H1 (cell line): ENCODE measurements at regions not wholly inside any gene's neighbourhood (a gene's known extent, or its start where the extent isn't known, plus 50 kb on each side); places are given as distances from the start of the nearest gene placed in this dataset.

Source experiments
- HDAC6 ChIP-seq: IDR thresholded peaks from one replicate; pipeline ENCODE4 v1.7.1; 2012; ENCODE audit warnings: low read depth, mild to moderate bottlenecking, inconsistent platforms, low read length, moderate library complexity
- JUN ChIP-seq: IDR thresholded peaks from 2 replicates; pipeline ENCODE4 v1.6.1; 2011; ENCODE audit warnings: low read depth, mild to moderate bottlenecking, improper control_type of control experiment, low read length
- KDM4A ChIP-seq: IDR thresholded peaks from one replicate; pipeline ENCODE4 v1.7.1; 2012; ENCODE audit warnings: low read depth, mild to moderate bottlenecking, moderate library complexity, low read length, inconsistent platforms; ENCODE audit not compliant: severe bottlenecking
- POLR2AphosphoS5 ChIP-seq: IDR thresholded peaks from 2 replicates; pipeline ENCODE4 v1.6.1; 2011; ENCODE audit warnings: low read depth, low read length
- RXRA ChIP-seq: IDR thresholded peaks from 2 replicates; pipeline ENCODE4 v1.6.1; 2011; ENCODE audit warnings: low read depth, mild to moderate bottlenecking, low read length, moderate library complexity; ENCODE audit not compliant: insufficient read depth
- SP1 ChIP-seq: IDR thresholded peaks from 2 replicates; pipeline ENCODE4 v1.6.1; 2011; ENCODE audit warnings: low read depth, low read length
- ZNF274 ChIP-seq: IDR thresholded peaks from 2 replicates; pipeline ENCODE4 v1.7.0; 2012; ENCODE audit warnings: low read length, borderline replicate concordance; ENCODE audit errors: extremely low read depth

DNA sequence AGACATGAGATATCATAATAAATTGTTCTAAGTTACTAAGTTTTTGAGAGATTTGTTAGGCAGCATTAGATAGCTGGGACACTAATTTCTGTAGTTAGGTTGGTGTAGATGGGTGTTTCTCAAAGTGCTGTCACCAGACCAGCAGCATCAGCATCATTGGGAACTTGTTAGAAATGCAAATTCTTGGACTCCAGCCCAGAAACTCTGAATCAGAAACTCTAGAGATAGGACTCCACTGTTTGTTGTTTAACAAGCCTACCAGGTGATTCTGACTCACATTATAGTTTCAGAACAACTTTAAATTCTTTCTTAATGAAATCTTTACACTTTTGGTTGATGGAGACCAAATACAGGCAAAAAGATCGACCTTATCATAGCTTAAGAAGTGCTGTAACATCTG lies 173.7 kb downstream of the PABPC4L start (continued):
- no peak for TF ChIP-seq KDM4A
- no peak for TF ChIP-seq JUN
- no peak for TF ChIP-seq SP1
- TF ChIP-seq RXRA, result no peak
- TF ChIP-seq ZNF274, result no peak
- TF ChIP-seq HDAC6, result no peak
- no peak for TF ChIP-seq POLR2AphosphoS5
